Peyer's patch (tissue), 4 donors: ENCODE measurements at regions not wholly inside any gene's neighbourhood (a gene's known extent, or its start where the extent isn't known, plus 50 kb on each side); places are given as distances from the start of the nearest gene placed in this dataset.

Experiments
- POLR2A ChIP-seq, 2 donors: fragments of 450-650 bp; IDR thresholded peaks; one replicate each; pipeline ENCODE4 v1.5.1; 2017; ENCODE audit warnings: antibody characterized with exemption in 2 of 2, mild to moderate bottlenecking in 2 of 2, moderate library complexity in 2 of 2
- TF ChIP-seq, protein P1 (sequence below), 6 experiments: fragments of 450-650 bp in 4 of 6; fragments of 200-600 bp in 2 of 6; sonication (generic) in 1 of 6; IDR thresholded peaks; one replicate each; pipeline ENCODE4 v1.5.1; 2017 to 2019; ENCODE audit warnings: antibody characterized with exemption in 6 of 6, mild to moderate bottlenecking in 3 of 6, moderate library complexity in 1 of 6

DNA sequence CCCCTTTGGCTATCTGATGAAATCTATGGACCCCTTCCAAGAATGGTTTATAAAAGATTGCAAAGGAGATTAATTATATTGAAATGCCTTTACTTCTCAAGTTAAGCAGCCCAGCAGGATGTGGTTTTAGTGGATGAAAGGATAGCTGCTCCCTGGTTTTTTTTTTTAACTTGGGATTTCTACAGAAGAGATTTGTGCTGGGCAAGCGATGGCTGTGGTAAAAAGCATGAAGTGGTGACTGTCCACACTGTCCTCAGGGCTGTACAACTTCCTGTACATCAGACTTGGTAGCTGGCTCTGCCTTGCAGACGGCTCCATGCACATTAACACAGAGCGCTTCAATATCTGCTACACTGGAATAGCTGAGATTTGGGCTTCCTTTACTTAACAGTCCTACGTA lies 321.7 kb downstream of the DHX15 start:
- TF ChIP-seq, protein P1, sequence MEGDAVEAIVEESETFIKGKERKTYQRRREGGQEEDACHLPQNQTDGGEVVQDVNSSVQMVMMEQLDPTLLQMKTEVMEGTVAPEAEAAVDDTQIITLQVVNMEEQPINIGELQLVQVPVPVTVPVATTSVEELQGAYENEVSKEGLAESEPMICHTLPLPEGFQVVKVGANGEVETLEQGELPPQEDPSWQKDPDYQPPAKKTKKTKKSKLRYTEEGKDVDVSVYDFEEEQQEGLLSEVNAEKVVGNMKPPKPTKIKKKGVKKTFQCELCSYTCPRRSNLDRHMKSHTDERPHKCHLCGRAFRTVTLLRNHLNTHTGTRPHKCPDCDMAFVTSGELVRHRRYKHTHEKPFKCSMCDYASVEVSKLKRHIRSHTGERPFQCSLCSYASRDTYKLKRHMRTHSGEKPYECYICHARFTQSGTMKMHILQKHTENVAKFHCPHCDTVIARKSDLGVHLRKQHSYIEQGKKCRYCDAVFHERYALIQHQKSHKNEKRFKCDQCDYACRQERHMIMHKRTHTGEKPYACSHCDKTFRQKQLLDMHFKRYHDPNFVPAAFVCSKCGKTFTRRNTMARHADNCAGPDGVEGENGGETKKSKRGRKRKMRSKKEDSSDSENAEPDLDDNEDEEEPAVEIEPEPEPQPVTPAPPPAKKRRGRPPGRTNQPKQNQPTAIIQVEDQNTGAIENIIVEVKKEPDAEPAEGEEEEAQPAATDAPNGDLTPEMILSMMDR (IDR thresholded peaks at IDR 0.05): no peak
- no peak for TF ChIP-seq POLR2A (IDR thresholded peaks at IDR 0.05)
